Liver (tissue), 8 donors: ENCODE measurements at regions not wholly inside any gene's neighbourhood (a gene's known extent, or its start where the extent isn't known, plus 50 kb on each side); places are given as distances from the start of the nearest gene placed in this dataset.

Experiments used
- DNase-seq: peaks from one replicate; pipeline ENCODE4 v3.0.0-alpha.2; 2017; ENCODE audit warnings: low spot score
- H3K27ac ChIP-seq, 2 donors: one replicate each; pipeline ENCODE4 v1.7.0; 2013; ENCODE audit warnings: inconsistent platforms in 2 of 2, low read length in 2 of 2, control low read depth in 1 of 2, low read depth in 1 of 2, mild to moderate bottlenecking in 1 of 2
- H3K27me3 ChIP-seq, 4 donors: one replicate each; pipeline versions ENCODE4 v1.6.1 to v1.7.0; 2013; ENCODE audit warnings: low read length in 3 of 4, inconsistent platforms in 1 of 4, mild to moderate bottlenecking in 1 of 4, moderate library complexity in 1 of 4; ENCODE audit not compliant: control insufficient read depth in 4 of 4, insufficient read depth in 4 of 4
- H3K36me3 ChIP-seq, 4 donors: one replicate each; pipeline versions ENCODE4 v1.6.1 to v1.7.0; 2013; ENCODE audit warnings: low read length in 3 of 4, mild to moderate bottlenecking in 3 of 4, low read depth in 1 of 4, moderate library complexity in 1 of 4; ENCODE audit not compliant: control insufficient read depth in 4 of 4, insufficient read depth in 3 of 4
- H3K4me1 ChIP-seq, 4 donors: one replicate each; pipeline versions ENCODE4 v1.6.1 to v1.7.0; 2013; ENCODE audit warnings: low read length in 3 of 4, mild to moderate bottlenecking in 3 of 4, moderate library complexity in 1 of 4; ENCODE audit not compliant: control insufficient read depth in 4 of 4, insufficient read depth in 4 of 4
- H3K4me3 ChIP-seq, 3 donors: one replicate each; pipeline versions ENCODE4 v1.6.1 to v1.7.0; 2013; ENCODE audit warnings: low read length in 3 of 3, control low read depth in 1 of 3, low read depth in 1 of 3, mild to moderate bottlenecking in 1 of 3
- H3K9ac ChIP-seq, 2 donors: one replicate each; pipeline ENCODE4 v1.7.0; 2013; ENCODE audit warnings: low read length in 2 of 2, mild to moderate bottlenecking in 2 of 2, moderate library complexity in 2 of 2, control low read depth in 1 of 2, low read depth in 1 of 2
- H3K9me3 ChIP-seq, 4 donors: one replicate each; pipeline versions ENCODE4 v1.6.1 to v1.7.0; 2013; ENCODE audit warnings: low read length in 3 of 4; ENCODE audit not compliant: control insufficient read depth in 4 of 4
- CTCF ChIP-seq: fragments of 150-350 bp; IDR thresholded peaks from 2 replicates; pipeline ENCODE4 v1.5.1; 2017; ENCODE audit warnings: improper control_type of control experiment, low read depth, low read length; ENCODE audit not compliant: missing input control
- EGR1 ChIP-seq, 2 donors: IDR thresholded peaks; 2 replicates each; pipeline ENCODE4 v1.6.1; 2016 to 2018; ENCODE audit warnings: antibody characterized with exemption in 2 of 2, low read depth in 2 of 2
- FOXA1 ChIP-seq: IDR thresholded peaks from 2 replicates; pipeline ENCODE4 v1.6.1; 2016; ENCODE audit warnings: antibody characterized with exemption
- FOXA2 ChIP-seq: IDR thresholded peaks from 2 replicates; pipeline ENCODE4 v1.6.1; 2016; ENCODE audit warnings: antibody characterized with exemption
- GABPA ChIP-seq, 2 donors: IDR thresholded peaks in 1 of 2; conservative IDR thresholded peaks in 1 of 2; 2 replicates each; pipeline ENCODE4 v1.6.1; 2016; ENCODE audit warnings: antibody characterized with exemption in 2 of 2, mild to moderate bottlenecking in 1 of 2, moderate library complexity in 1 of 2
- HNF4A ChIP-seq, 2 donors: conservative IDR thresholded peaks; 2 replicates each; pipeline ENCODE4 v1.6.1; 2016; ENCODE audit warnings: antibody characterized with exemption in 2 of 2, mild to moderate bottlenecking in 2 of 2
- HNF4G ChIP-seq: IDR thresholded peaks from 2 replicates; pipeline ENCODE4 v1.6.1; 2016; ENCODE audit warnings: antibody characterized with exemption
- JUND ChIP-seq, 2 donors: IDR thresholded peaks; 2 replicates each; pipeline ENCODE4 v1.6.1; 2016; ENCODE audit warnings: antibody characterized with exemption in 2 of 2
- MAX ChIP-seq: IDR thresholded peaks from 2 replicates; pipeline ENCODE4 v1.6.1; 2016; ENCODE audit warnings: antibody characterized with exemption
- NR2F2 ChIP-seq: IDR thresholded peaks from 2 replicates; pipeline ENCODE4 v1.6.1; 2016; ENCODE audit warnings: antibody characterized with exemption
- RAD21 ChIP-seq, 2 donors: IDR thresholded peaks; 2 replicates each; pipeline ENCODE4 v1.6.1; 2016; ENCODE audit warnings: antibody characterized with exemption in 2 of 2, mild to moderate bottlenecking in 2 of 2
- REST ChIP-seq: IDR thresholded peaks from 2 replicates; pipeline ENCODE4 v1.6.1; 2016; ENCODE audit warnings: antibody characterized with exemption, mild to moderate bottlenecking
- RXRA ChIP-seq, 2 donors: IDR thresholded peaks; 2 replicates each; pipeline ENCODE4 v1.6.1; 2017 to 2018; ENCODE audit warnings: antibody characterized with exemption in 2 of 2, mild to moderate bottlenecking in 1 of 2
- SP1 ChIP-seq: IDR thresholded peaks from 2 replicates; pipeline ENCODE4 v1.6.1; 2018; ENCODE audit warnings: antibody characterized with exemption, mild to moderate bottlenecking
- TAF1 ChIP-seq: conservative IDR thresholded peaks from 2 replicates; pipeline ENCODE4 v1.6.1; 2016; ENCODE audit warnings: antibody characterized with exemption, mild to moderate bottlenecking
- YY1 ChIP-seq: IDR thresholded peaks from 2 replicates; pipeline ENCODE4 v1.6.1; 2016; ENCODE audit warnings: antibody characterized with exemption, mild to moderate bottlenecking
- ZBTB33 ChIP-seq: IDR thresholded peaks from 2 replicates; pipeline ENCODE4 v1.6.1; 2016; ENCODE audit warnings: antibody characterized with exemption
- WGBS: extraction: QIAGEN DNeasy Blood & Tissue Kit; methylation state at CpG from one replicate; pipeline ENCODE4 v1.1.7; 2013; 5-methylcytosine and 5-hydroxymethylcytosine counted together
- TF ChIP-seq, protein P1 (sequence below): IDR thresholded peaks from 2 replicates; pipeline ENCODE4 v1.6.1; 2016; ENCODE audit warnings: antibody characterized with exemption
- donor health status: healthy.
- donor health status: healthy.
- donor health status: healthy.
- donor health status: healthy.
- donor health status: healthy.

GRCh38 chr3:68163062-68163461 lies 508.6 kb upstream of the SUCLG2 start:
- Histone ChIP-seq H3K4me3 (no peak overlapping the region), H3K9me3 (no peaks in the 10 kb centered on the region), H3K36me3 (no peaks in the 10 kb centered on the region), H3K9ac (no peak overlapping the region), H3K27me3 (peaks cover 0 to 3% (median 0%) of the 10 kb centered on the region in 4 donors), H3K4me1 (no peaks in the 10 kb centered on the region), H3K27ac (no peak overlapping the region)
- no peak for TF ChIP-seq NR2F2
- TF ChIP-seq SP1, result no peak
- TF ChIP-seq EGR1 (IDR thresholded peaks at IDR 0.05; ENCODE audit: low read depth in 2 of 2), result no peak
- no peak for TF ChIP-seq HNF4A (conservative IDR thresholded peaks at IDR 0.05)
- TF ChIP-seq GABPA (IDR thresholded peaks at IDR 0.05 in 1 of 2, conservative IDR thresholded peaks at IDR 0.05 in 1 of 2), result no peak
- TF ChIP-seq REST, result no peak
- no peak for TF ChIP-seq RAD21 (IDR thresholded peaks at IDR 0.05)
- TF ChIP-seq CTCF, result no peak
- TF ChIP-seq FOXA1, result no peak
- no peak for TF ChIP-seq HNF4G
- TF ChIP-seq JUND (IDR thresholded peaks at IDR 0.05), result no peak
- no peak for DNase-seq
- WGBS, result 82% methylated on average over 2 of the region's 2 CpGs

GRCh38 chr3:68162644-68163043 lies 508.2 kb upstream of the SUCLG2 start:
- no peaks in the 10 kb centered on the region for H3K9me3 ChIP-seq
- H3K36me3 ChIP-seq, result no peaks in the 10 kb centered on the region
- H3K9ac ChIP-seq, result no peak overlapping the region
- no peak for DNase-seq
- H3K4me1 ChIP-seq, result no peaks in the 10 kb centered on the region
- H3K27me3 ChIP-seq, result peaks cover 0 to 3% (median 0%) of the 10 kb centered on the region in 4 donors
- TF ChIP-seq ZBTB33, result no peak
- no peak for TF ChIP-seq FOXA2
- no peak for TF ChIP-seq EGR1 (IDR thresholded peaks at IDR 0.05; ENCODE audit: low read depth in 2 of 2)
- TF ChIP-seq TAF1, result no peak
- TF ChIP-seq HNF4G, result no peak
- TF ChIP-seq REST, result no peak
- no peak for TF ChIP-seq NR2F2
- TF ChIP-seq, protein P1, sequence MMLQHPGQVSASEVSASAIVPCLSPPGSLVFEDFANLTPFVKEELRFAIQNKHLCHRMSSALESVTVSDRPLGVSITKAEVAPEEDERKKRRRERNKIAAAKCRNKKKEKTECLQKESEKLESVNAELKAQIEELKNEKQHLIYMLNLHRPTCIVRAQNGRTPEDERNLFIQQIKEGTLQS, result no peak
- no peak for TF ChIP-seq FOXA1
- no peak for TF ChIP-seq GABPA (IDR thresholded peaks at IDR 0.05 in 1 of 2, conservative IDR thresholded peaks at IDR 0.05 in 1 of 2)
- no peak for TF ChIP-seq RXRA (IDR thresholded peaks at IDR 0.05)
- TF ChIP-seq YY1, result no peak
- TF ChIP-seq JUND (IDR thresholded peaks at IDR 0.05), result no peak
- no peak for TF ChIP-seq RAD21 (IDR thresholded peaks at IDR 0.05)
- TF ChIP-seq SP1, result no peak
- no peak for TF ChIP-seq HNF4A (conservative IDR thresholded peaks at IDR 0.05)
- TF ChIP-seq MAX, result no peak
- TF ChIP-seq CTCF, result no peak
- H3K4me3 ChIP-seq, result no peak overlapping the region
- H3K27ac ChIP-seq, result no peak overlapping the region
